ENCODE measurements at regions not wholly inside any gene's neighbourhood (a gene's known extent, or its start where the extent isn't known, plus 50 kb on each side); places are given as distances from the start of the nearest gene placed in this dataset.

DNA sequence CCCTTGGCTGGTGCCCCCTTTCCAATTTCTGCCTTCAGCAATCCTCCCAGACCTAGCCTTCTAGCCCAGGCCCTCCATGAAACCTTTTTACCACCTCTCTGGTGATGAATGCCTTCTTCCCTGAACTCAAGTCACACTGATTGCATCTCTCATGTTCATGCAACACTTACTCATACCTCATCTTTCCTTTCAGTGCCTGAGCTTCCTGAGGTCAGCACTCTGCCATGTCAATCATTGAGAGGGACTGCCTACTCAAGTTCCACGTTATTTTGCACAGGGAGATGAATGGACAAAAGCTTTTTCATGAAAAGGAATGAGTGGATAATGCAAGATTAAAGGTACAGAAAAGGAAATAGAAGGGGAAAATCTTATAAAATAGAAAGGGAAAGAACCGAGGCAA lies 60.1 kb upstream of the PLEKHG1 start:
- CTCF ChIA-PET, result interaction anchor here (1.8 kb wide), 1 partner anchor 8 kb away, joined by 4 read pairs; no protein-coding TSS in a partner anchor
- H3K9me1 ChIP-seq (replicated peaks; ENCODE audit: control insufficient read depth, extremely low read depth, insufficient read depth, low read length), result no peaks in the 10 kb centered on the region
- no peak for DNase-seq (ENCODE audit: low read depth, low spot score)
- FAIRE-seq, result no peak
- H3K4me3 ChIP-seq (replicated peaks in 1 of 3; ENCODE audit: insufficient read depth in 1 of 3, low read depth in 1 of 3, low read length in 3 of 3), result no peak overlapping the region
- no peak for TF ChIP-seq POLR2A (IDR thresholded peaks at IDR 0.05; ENCODE audit: low read depth, low read length)
- intact Hi-C loops (cut with micrococcal nuclease), result loop anchor here (5.0 kb wide), 1 partner anchor 287 kb away; no protein-coding TSS in a partner anchor
- H2AFZ ChIP-seq (ENCODE audit: low read depth, low read length), result no peak overlapping the region
- BruUV-seq (replicated peaks), result no TSS peak
- no peak overlapping the region for H3K4me2 ChIP-seq (ENCODE audit: insufficient read depth, low read length)
- H3K27ac ChIP-seq (ENCODE audit: insufficient read depth, low read depth, low read length), result no peak overlapping the region
- peaks cover 5 to 11% of the 10 kb centered on the region in 2 experiments for H3K27me3 ChIP-seq (ENCODE audit: control insufficient read depth in 2 of 2, insufficient read depth in 2 of 2, low read length in 2 of 2)
- dilution Hi-C loops (cut with MboI; ENCODE audit: extremely low pct_ligation_motif_present, low sequenced_read_pairs), result no loop called here
- POLR2A ChIA-PET, result no interaction called here
- H3K4me1 ChIP-seq (ENCODE audit: control insufficient read depth, extremely low read depth, insufficient read depth, low read length), result no peaks in the 10 kb centered on the region
- H3K9me3 ChIP-seq (replicated peaks; ENCODE audit: control insufficient read depth, insufficient read depth, low read length), result no peaks in the 10 kb centered on the region
- H4K20me1 ChIP-seq (replicated peaks; ENCODE audit: control insufficient read depth, extremely low read depth, insufficient read depth, low read length), result no peaks in the 10 kb centered on the region
- H3K36me3 ChIP-seq (ENCODE audit: control insufficient read depth in 2 of 2, extremely low read depth in 1 of 2, insufficient read depth in 2 of 2, low read length in 2 of 2), result no peaks in the 10 kb centered on the region
- H3K9ac ChIP-seq (replicated peaks; ENCODE audit: extremely low read depth, insufficient read depth, low read length), result no peak overlapping the region
- H3K79me2 ChIP-seq (ENCODE audit: control insufficient read depth, insufficient read depth, low read length), result no peaks in the 10 kb centered on the region

DNA sequence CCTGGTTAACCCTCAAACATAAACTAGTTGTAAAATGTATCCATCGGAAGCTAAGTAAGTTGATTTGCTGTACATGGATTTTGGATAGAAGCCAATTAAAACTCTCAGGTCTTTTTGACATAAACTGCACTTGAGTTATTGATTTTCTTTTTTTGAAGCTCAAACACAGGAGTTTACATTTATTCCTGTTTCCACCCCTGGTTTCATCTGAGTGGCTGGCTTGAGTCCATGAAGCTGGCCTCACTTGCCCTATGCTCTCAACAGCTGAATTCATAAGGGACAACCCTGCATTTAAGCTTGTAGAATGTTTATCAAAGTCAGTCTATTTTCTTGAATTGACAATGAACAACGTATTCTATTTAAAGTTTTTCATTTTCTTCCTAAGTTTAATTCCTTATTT lies 58.1 kb upstream of the PLEKHG1 start:
- H4K20me1 ChIP-seq (replicated peaks; ENCODE audit: control insufficient read depth, extremely low read depth, insufficient read depth, low read length), result no peaks in the 10 kb centered on the region
- DNase-seq (ENCODE audit: low read depth, low spot score) (peak; percentile 4), FAIRE-seq (no peak)
- CTCF ChIA-PET, result interaction anchor here (0.8 kb wide), 1 partner anchor 123 kb away, joined by 3 read pairs; no protein-coding TSS in a partner anchor
- H3K9me1 ChIP-seq (replicated peaks; ENCODE audit: control insufficient read depth, extremely low read depth, insufficient read depth, low read length), result no peaks in the 10 kb centered on the region
- H2AFZ ChIP-seq (ENCODE audit: low read depth, low read length), result no peak overlapping the region
- dilution Hi-C loops (cut with MboI; ENCODE audit: extremely low pct_ligation_motif_present, low sequenced_read_pairs) (no loop called here), intact Hi-C loops (cut with micrococcal nuclease) (no loop called here)
- H3K27me3 ChIP-seq (ENCODE audit: control insufficient read depth in 2 of 2, insufficient read depth in 2 of 2, low read length in 2 of 2), result peaks cover 6 to 24% of the 10 kb centered on the region in 2 experiments
- TF ChIP-seq, protein P1, sequence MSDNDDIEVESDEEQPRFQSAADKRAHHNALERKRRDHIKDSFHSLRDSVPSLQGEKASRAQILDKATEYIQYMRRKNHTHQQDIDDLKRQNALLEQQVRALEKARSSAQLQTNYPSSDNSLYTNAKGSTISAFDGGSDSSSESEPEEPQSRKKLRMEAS (IDR thresholded peaks at IDR 0.05; ENCODE audit: insufficient read depth, insufficient read length), result no peak
- TF ChIP-seq JUN (IDR thresholded peaks at IDR 0.05; ENCODE audit: borderline replicate concordance, insufficient read depth, insufficient read length, low read depth) (no peak), POLR2AphosphoS5 (IDR thresholded peaks at IDR 0.05; ENCODE audit: insufficient read depth, low read depth, low read length) (no peak), FOS (IDR thresholded peaks at IDR 0.05; ENCODE audit: borderline replicate concordance, insufficient read depth, low read length) (no peak), EZH2 (IDR thresholded peaks at IDR 0.05; ENCODE audit: borderline replicate concordance, low read depth, low read length, severe bottlenecking) (no peak), MYC (IDR thresholded peaks at IDR 0.05; ENCODE audit: low read depth, low read length) (no peak), POLR2A (IDR thresholded peaks at IDR 0.05; ENCODE audit: low read depth, low read length) (no peak), GATA2 (IDR thresholded peaks at IDR 0.05; ENCODE audit: insufficient read depth, insufficient read length, low read depth, low read length) (no peak)
- TF ChIP-seq, protein P2, sequence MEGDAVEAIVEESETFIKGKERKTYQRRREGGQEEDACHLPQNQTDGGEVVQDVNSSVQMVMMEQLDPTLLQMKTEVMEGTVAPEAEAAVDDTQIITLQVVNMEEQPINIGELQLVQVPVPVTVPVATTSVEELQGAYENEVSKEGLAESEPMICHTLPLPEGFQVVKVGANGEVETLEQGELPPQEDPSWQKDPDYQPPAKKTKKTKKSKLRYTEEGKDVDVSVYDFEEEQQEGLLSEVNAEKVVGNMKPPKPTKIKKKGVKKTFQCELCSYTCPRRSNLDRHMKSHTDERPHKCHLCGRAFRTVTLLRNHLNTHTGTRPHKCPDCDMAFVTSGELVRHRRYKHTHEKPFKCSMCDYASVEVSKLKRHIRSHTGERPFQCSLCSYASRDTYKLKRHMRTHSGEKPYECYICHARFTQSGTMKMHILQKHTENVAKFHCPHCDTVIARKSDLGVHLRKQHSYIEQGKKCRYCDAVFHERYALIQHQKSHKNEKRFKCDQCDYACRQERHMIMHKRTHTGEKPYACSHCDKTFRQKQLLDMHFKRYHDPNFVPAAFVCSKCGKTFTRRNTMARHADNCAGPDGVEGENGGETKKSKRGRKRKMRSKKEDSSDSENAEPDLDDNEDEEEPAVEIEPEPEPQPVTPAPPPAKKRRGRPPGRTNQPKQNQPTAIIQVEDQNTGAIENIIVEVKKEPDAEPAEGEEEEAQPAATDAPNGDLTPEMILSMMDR (IDR thresholded peaks at IDR 0.05; ENCODE audit: extremely low read depth in 1 of 2, insufficient read depth in 1 of 2, low read depth in 1 of 2, low read length in 2 of 2), result no peak
- H3K79me2 ChIP-seq (ENCODE audit: control insufficient read depth, insufficient read depth, low read length), result no peaks in the 10 kb centered on the region
- POLR2A ChIA-PET, result no interaction called here
- H3K27ac ChIP-seq (ENCODE audit: insufficient read depth, low read depth, low read length), result no peak overlapping the region
- H3K4me3 ChIP-seq (replicated peaks in 1 of 3; ENCODE audit: insufficient read depth in 1 of 3, low read depth in 1 of 3, low read length in 3 of 3), result no peak overlapping the region
- no peaks in the 10 kb centered on the region for H3K9me3 ChIP-seq (replicated peaks; ENCODE audit: control insufficient read depth, insufficient read depth, low read length)
- no peak overlapping the region for H3K4me2 ChIP-seq (ENCODE audit: insufficient read depth, low read length)
- H3K4me1 ChIP-seq (ENCODE audit: control insufficient read depth, extremely low read depth, insufficient read depth, low read length), result no peaks in the 10 kb centered on the region
- no peaks in the 10 kb centered on the region for H3K36me3 ChIP-seq (ENCODE audit: control insufficient read depth in 2 of 2, extremely low read depth in 1 of 2, insufficient read depth in 2 of 2, low read length in 2 of 2)
- no TSS peak for BruUV-seq (replicated peaks)
- no peak overlapping the region for H3K9ac ChIP-seq (replicated peaks; ENCODE audit: extremely low read depth, insufficient read depth, low read length)

Data from endothelial cell of umbilical vein (primary cell).